Body of pancreas (tissue), 4 donors: ENCODE measurements at regions not wholly inside any gene's neighbourhood (a gene's known extent, or its start where the extent isn't known, plus 50 kb on each side); places are given as distances from the start of the nearest gene placed in this dataset.

Source experiments
- POLR2A ChIP-seq, 3 donors: fragments of 450-650 bp; IDR thresholded peaks; one replicate each; pipeline ENCODE4 v1.6.1; 2016; ENCODE audit warnings: antibody characterized with exemption in 3 of 3, mild to moderate bottlenecking in 2 of 3
- TF ChIP-seq, protein P1 (sequence below), 7 experiments: fragments of 450-650 bp in 4 of 7; fragments of 200-600 bp in 3 of 7; sonication (generic) in 3 of 7; IDR thresholded peaks; one replicate each; pipeline ENCODE4 v1.5.1; 2016 to 2019; ENCODE audit warnings: antibody characterized with exemption in 7 of 7

DNA sequence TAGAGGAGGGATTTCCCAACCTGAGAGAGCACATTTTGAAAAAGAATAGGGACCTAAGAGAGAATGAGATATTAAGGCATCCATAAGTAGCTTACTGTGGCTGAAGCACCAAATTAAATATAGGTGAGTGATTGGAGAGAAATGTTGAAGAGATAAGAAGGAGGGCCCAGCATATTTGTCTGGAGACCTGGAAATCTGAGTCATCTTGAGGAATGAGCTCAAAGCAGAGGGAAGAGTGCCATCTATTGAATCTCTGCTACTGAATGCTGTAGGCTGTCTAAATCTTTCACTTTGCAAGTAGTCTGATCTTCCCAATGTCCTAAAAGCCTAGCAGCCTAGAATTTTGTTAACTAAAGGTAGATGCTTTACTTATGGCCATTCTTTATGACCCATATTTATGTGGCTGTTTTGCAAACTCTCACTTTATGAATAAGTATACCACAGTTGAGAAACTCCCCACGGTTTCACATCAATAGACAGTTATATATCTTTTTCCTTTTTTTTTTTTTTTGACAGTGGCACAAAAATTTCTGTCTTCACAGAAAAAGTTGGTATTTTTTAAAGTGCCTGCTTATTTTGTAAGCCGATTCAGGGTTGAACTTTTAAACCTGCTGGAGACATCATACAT is 2093.5 kb downstream of the LRRC4C start:
- TF ChIP-seq, protein P1, sequence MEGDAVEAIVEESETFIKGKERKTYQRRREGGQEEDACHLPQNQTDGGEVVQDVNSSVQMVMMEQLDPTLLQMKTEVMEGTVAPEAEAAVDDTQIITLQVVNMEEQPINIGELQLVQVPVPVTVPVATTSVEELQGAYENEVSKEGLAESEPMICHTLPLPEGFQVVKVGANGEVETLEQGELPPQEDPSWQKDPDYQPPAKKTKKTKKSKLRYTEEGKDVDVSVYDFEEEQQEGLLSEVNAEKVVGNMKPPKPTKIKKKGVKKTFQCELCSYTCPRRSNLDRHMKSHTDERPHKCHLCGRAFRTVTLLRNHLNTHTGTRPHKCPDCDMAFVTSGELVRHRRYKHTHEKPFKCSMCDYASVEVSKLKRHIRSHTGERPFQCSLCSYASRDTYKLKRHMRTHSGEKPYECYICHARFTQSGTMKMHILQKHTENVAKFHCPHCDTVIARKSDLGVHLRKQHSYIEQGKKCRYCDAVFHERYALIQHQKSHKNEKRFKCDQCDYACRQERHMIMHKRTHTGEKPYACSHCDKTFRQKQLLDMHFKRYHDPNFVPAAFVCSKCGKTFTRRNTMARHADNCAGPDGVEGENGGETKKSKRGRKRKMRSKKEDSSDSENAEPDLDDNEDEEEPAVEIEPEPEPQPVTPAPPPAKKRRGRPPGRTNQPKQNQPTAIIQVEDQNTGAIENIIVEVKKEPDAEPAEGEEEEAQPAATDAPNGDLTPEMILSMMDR (IDR thresholded peaks at IDR 0.05) = peak in 5 of 7 experiments; percentile 15 to 45 (median 25)
- no peak for TF ChIP-seq POLR2A (IDR thresholded peaks at IDR 0.05)
